HUES48 (cell line): ENCODE measurements at regions not wholly inside any gene's neighbourhood (a gene's known extent, or its start where the extent isn't known, plus 50 kb on each side); places are given as distances from the start of the nearest gene placed in this dataset.
"Not testable (repeated sequence)": the region's sequence is repeated elsewhere in the genome, so short reads cannot be mapped to it uniquely, and the experiment has no call there.

ENCODE experiments used
- H3K27ac ChIP-seq: one replicate; pipeline ENCODE4 v1.7.0; 2013; ENCODE audit warnings: low read depth, low read length, inconsistent platforms
- H3K27me3 ChIP-seq: 2 replicates; pipeline ENCODE4 v1.6.1; 2013; ENCODE audit warnings: mild to moderate bottlenecking, low read length; ENCODE audit not compliant: control insufficient read depth, insufficient read depth
- H3K36me3 ChIP-seq: 2 replicates; pipeline ENCODE4 v1.6.1; 2013; ENCODE audit warnings: low read length; ENCODE audit not compliant: control insufficient read depth, insufficient read depth
- H3K4me1 ChIP-seq: 2 replicates; pipeline ENCODE4 v1.6.1; 2013; ENCODE audit warnings: mild to moderate bottlenecking, low read length; ENCODE audit not compliant: control insufficient read depth, insufficient read depth
- H3K4me3 ChIP-seq: 2 replicates; pipeline ENCODE4 v1.5.1; 2013; ENCODE audit warnings: mild to moderate bottlenecking, low read depth, low read length
- H3K9ac ChIP-seq: 2 replicates; pipeline ENCODE4 v1.6.1; 2013; ENCODE audit warnings: mild to moderate bottlenecking, low read depth, low read length, moderate library complexity
- H3K9me3 ChIP-seq: 2 replicates; pipeline ENCODE4 v1.6.1; 2013; ENCODE audit warnings: low read length; ENCODE audit not compliant: control insufficient read depth, insufficient read depth

- H3K27me3 ChIP-seq, H3K9me3 ChIP-seq, H3K4me3 ChIP-seq, H3K27ac ChIP-seq, H3K36me3 ChIP-seq, H3K4me1 ChIP-seq, H3K9ac ChIP-seq: not testable (repeated sequence)
Measured at GRCh38 chr10:90119631-90120280, 418.4 kb downstream of the KIF20B start.

GRCh38 chr10:90125456-90126255, 424.3 kb downstream of the KIF20B start:
- Histone ChIP-seq H3K9ac (no peak overlapping the region), H3K4me1 (no peaks in the 10 kb centered on the region), H3K27ac (no peak overlapping the region), H3K9me3 (no peaks in the 10 kb centered on the region; the same call in 1 of the 2 replicates), H3K36me3 (no peaks in the 10 kb centered on the region), H3K27me3 (no peaks in the 10 kb centered on the region), H3K4me3 (no peak overlapping the region)

GRCh38 chr10:90126256-90126595, 424.8 kb downstream of the KIF20B start:
- no peak overlapping the region for H3K27ac ChIP-seq
- H3K36me3 ChIP-seq, result no peaks in the 10 kb centered on the region
- H3K9ac ChIP-seq, result no peak overlapping the region
- H3K27me3 ChIP-seq, result no peaks in the 10 kb centered on the region
- no peak overlapping the region for H3K4me3 ChIP-seq
- H3K9me3 ChIP-seq, result no peaks in the 10 kb centered on the region; the same call in 1 of the 2 replicates
- no peaks in the 10 kb centered on the region for H3K4me1 ChIP-seq

- no peak overlapping the region for H3K27ac ChIP-seq
Measured at GRCh38 chr10:90130321-90131086, 429.1 kb downstream of the KIF20B start.

GRCh38 chr10:90133606-90134005, 432.2 kb downstream of the KIF20B start:
- no peaks in the 10 kb centered on the region for H3K4me1 ChIP-seq
- H3K27me3 ChIP-seq, result no peaks in the 10 kb centered on the region
- H3K9me3 ChIP-seq, result peaks cover 47% of the 10 kb centered on the region
- H3K9ac ChIP-seq, result no peak overlapping the region
- no peak overlapping the region for H3K27ac ChIP-seq
- H3K36me3 ChIP-seq, result no peaks in the 10 kb centered on the region
- H3K4me3 ChIP-seq, result no peak overlapping the region

More at GRCh38 chr10:90130321-90131086, 429.1 kb downstream of the KIF20B start:
- Histone ChIP-seq H3K4me1 (no peaks in the 10 kb centered on the region), H3K27me3 (no peaks in the 10 kb centered on the region), H3K36me3 (no peaks in the 10 kb centered on the region), H3K4me3 (no peak overlapping the region), H3K9ac (no peak overlapping the region), H3K9me3 (peaks cover 18% of the 10 kb centered on the region)

- Histone ChIP-seq H3K36me3 (no peaks in the 10 kb centered on the region), H3K4me1 (no peaks in the 10 kb centered on the region), H3K9me3 (peaks cover 47% of the 10 kb centered on the region), H3K27me3 (no peaks in the 10 kb centered on the region), H3K9ac (no peak overlapping the region), H3K4me3 (no peak overlapping the region; the same call in 1 of the 2 replicates), H3K27ac (no peak overlapping the region)
Measured at GRCh38 chr10:90136731-90137316, 435.4 kb downstream of the KIF20B start.

GRCh38 chr10:90138844-90139243, 437.5 kb downstream of the KIF20B start:
- Histone ChIP-seq H3K36me3 (no peaks in the 10 kb centered on the region), H3K4me3 (no peak overlapping the region), H3K27ac (no peak overlapping the region), H3K9me3 (peaks cover 38% of the 10 kb centered on the region), H3K27me3 (no peaks in the 10 kb centered on the region), H3K4me1 (no peaks in the 10 kb centered on the region), H3K9ac (no peak overlapping the region)

- H3K4me3 ChIP-seq, result no peak overlapping the region
- no peaks in the 10 kb centered on the region for H3K36me3 ChIP-seq
- H3K27me3 ChIP-seq, result no peaks in the 10 kb centered on the region
- no peak overlapping the region for H3K9ac ChIP-seq
- no peak overlapping the region for H3K27ac ChIP-seq
- H3K4me1 ChIP-seq, result no peaks in the 10 kb centered on the region
- peaks cover 16% of the 10 kb centered on the region for H3K9me3 ChIP-seq
Measured at GRCh38 chr10:90141791-90142190, 440.4 kb downstream of the KIF20B start.

- Histone ChIP-seq H3K4me1 (no peaks in the 10 kb centered on the region), H3K9me3 (no peaks in the 10 kb centered on the region), H3K36me3 (no peaks in the 10 kb centered on the region), H3K27ac (no peak overlapping the region), H3K27me3 (no peaks in the 10 kb centered on the region), H3K9ac (no peak overlapping the region), H3K4me3 (no peak overlapping the region)
Measured at GRCh38 chr10:90143937-90144336, 442.5 kb downstream of the KIF20B start.

- no peaks in the 10 kb centered on the region for H3K27me3 ChIP-seq
- no peak overlapping the region for H3K9ac ChIP-seq
- H3K27ac ChIP-seq, result no peak overlapping the region
- no peaks in the 10 kb centered on the region for H3K9me3 ChIP-seq
- no peak overlapping the region for H3K4me3 ChIP-seq
- H3K4me1 ChIP-seq, result peaks cover 8% of the 10 kb centered on the region; the same call in 1 of the 2 replicates
- no peaks in the 10 kb centered on the region for H3K36me3 ChIP-seq
Measured at GRCh38 chr10:90148116-90148855, 446.9 kb downstream of the KIF20B start.
